Hepatocyte (in vitro differentiated cells): ENCODE measurements at regions not wholly inside any gene's neighbourhood (a gene's known extent, or its start where the extent isn't known, plus 50 kb on each side); places are given as distances from the start of the nearest gene placed in this dataset.

ENCODE experiments used
- CTCF ChIP-seq: fragments of 200-600 bp; sonication (generic); IDR thresholded peaks from 2 replicates; pipeline ENCODE4 v1.5.1; 2016; ENCODE audit warnings: antibody characterized with exemption, mild to moderate bottlenecking; ENCODE audit not compliant: poor library complexity
- EZH2 ChIP-seq: fragments of 200-600 bp; sonication (generic); IDR thresholded peaks from 2 replicates; pipeline ENCODE4 v1.6.1; 2016; ENCODE audit warnings: antibody characterized with exemption, mild to moderate bottlenecking, borderline replicate concordance
- EZH2phosphoT487 ChIP-seq: fragments of 200-600 bp; sonication (generic); IDR thresholded peaks from one replicate; pipeline ENCODE4 v1.6.1; 2018; ENCODE audit warnings: antibody characterized with exemption, mild to moderate bottlenecking, low read depth, moderate library complexity; ENCODE audit not compliant: unreplicated experiment, severe bottlenecking

GRCh38 chr2:126808929-126809328 lies 89.8 kb upstream of the TEX51 start:
- TF ChIP-seq CTCF: no peak
- no peak for TF ChIP-seq EZH2
- TF ChIP-seq EZH2phosphoT487: no peak
